Right ventricle myocardium inferior (tissue), 1 donor: ENCODE measurements at regions not wholly inside any gene's neighbourhood (a gene's known extent, or its start where the extent isn't known, plus 50 kb on each side); places are given as distances from the start of the nearest gene placed in this dataset.
"Not testable (repeated sequence)": the region's sequence is repeated elsewhere in the genome, so short reads cannot be mapped to it uniquely, and the experiment has no call there.

Source experiments
- ATAC-seq: fragments of 200-7000 bp; cut with Tn5 transposase; one replicate; pipeline ENCODE4 v1.9.1; 2020; ENCODE audit warnings: mild to moderate bottlenecking, moderate library complexity
- DNase-seq: peaks from one replicate; pipeline ENCODE4 v3.0.0; 2021; ENCODE audit errors: missing footprints
- intact Hi-C: fragments of 100-400 bp; cut with DNase I; formaldehyde crosslinking; loops from one replicate; pipeline ENCODE4 v1.11.0; 2022
- donor health status: DM: no; HTN: yes; CAD: no; lungs with severe emphysema.

GRCh38 chr18:10124071-10124470, 210.3 kb downstream of the VAPA start:
- no peak for ATAC-seq

GRCh38 chr18:10124557-10124956, 210.7 kb downstream of the VAPA start:
- ATAC-seq (no peak), DNase-seq (no peak)
- intact Hi-C loops = no loop called here

More at GRCh38 chr18:10124071-10124470, 210.3 kb downstream of the VAPA start:
- intact Hi-C loops = no loop called here
- DNase-seq = no peak

GRCh38 chr18:10124967-10125366, 211.2 kb downstream of the VAPA start:
- no peak for ATAC-seq
- intact Hi-C loops = loop anchor here (5.0 kb wide), 1 partner anchor 53 kb away; no protein-coding TSS in a partner anchor
- no peak for DNase-seq

GRCh38 chr18:10127729-10128128, 213.9 kb downstream of the VAPA start:
- ATAC-seq = no peak
- intact Hi-C loops = loop anchor here (5.0 kb wide), 1 partner anchor 55 kb away; no protein-coding TSS in a partner anchor
- DNase-seq = no peak

- intact Hi-C loops = loop anchor here (5.0 kb wide), 1 partner anchor 57 kb away; no protein-coding TSS in a partner anchor
- no peak for ATAC-seq
- DNase-seq = no peak
These were observed 215.2 kb downstream of the VAPA start for GRCh38 chr18:10128921-10129501.

- DNase-seq = no peak
- intact Hi-C loops = loop anchor here (10.0 kb wide), 1 partner anchor 116 kb away; no protein-coding TSS in a partner anchor
- no peak for ATAC-seq
These were observed 216.8 kb downstream of the VAPA start for GRCh38 chr18:10130606-10131005.

GRCh38 chr18:10131081-10131459, 217.3 kb downstream of the VAPA start:
- ATAC-seq (no peak), DNase-seq (no peak)
- intact Hi-C loops = loop anchor here (10.0 kb wide), 1 partner anchor 116 kb away; no protein-coding TSS in a partner anchor

GRCh38 chr18:10131460-10132395, 217.9 kb downstream of the VAPA start:
- peak; percentile 68 for ATAC-seq
- DNase-seq = no peak
- intact Hi-C loops = loop anchor here (10.0 kb wide), 1 partner anchor 117 kb away; no protein-coding TSS in a partner anchor

- ATAC-seq (no peak), DNase-seq (no peak)
- intact Hi-C loops = loop anchor here (10.0 kb wide), 1 partner anchor 119 kb away; no protein-coding TSS in a partner anchor
These were observed 219.7 kb downstream of the VAPA start for GRCh38 chr18:10133516-10133915.

GRCh38 chr18:10134204-10134603, 220.4 kb downstream of the VAPA start:
- no peak for DNase-seq
- intact Hi-C loops = loop anchor here (10.0 kb wide), 1 partner anchor 119 kb away; no protein-coding TSS in a partner anchor
- no peak for ATAC-seq

- not testable (repeated sequence) for DNase-seq, ATAC-seq
- intact Hi-C loops = loop anchor here (10.0 kb wide), 1 partner anchor 120 kb away; no protein-coding TSS in a partner anchor
These were observed 220.9 kb downstream of the VAPA start for GRCh38 chr18:10134749-10135148.

- intact Hi-C loops = loop anchor here (10.0 kb wide), 1 partner anchor 121 kb away; no protein-coding TSS in a partner anchor
- DNase-seq = no peak
- ATAC-seq = no peak
These were observed 221.6 kb downstream of the VAPA start for GRCh38 chr18:10135302-10135926.

- intact Hi-C loops = loop anchor here (10.0 kb wide), 1 partner anchor 124 kb away; no protein-coding TSS in a partner anchor
- no peak for DNase-seq
- ATAC-seq = no peak
These were observed 224.9 kb downstream of the VAPA start for GRCh38 chr18:10138719-10139118.

- DNase-seq (no peak), ATAC-seq (no peak)
- intact Hi-C loops = loop anchor here (10.0 kb wide), 2 partner anchors 85 to 125 kb away; no protein-coding TSS in a partner anchor
These were observed 226.1 kb downstream of the VAPA start for GRCh38 chr18:10139783-10140410.

- DNase-seq (no peak), ATAC-seq (no peak)
- intact Hi-C loops = loop anchor here (10.0 kb wide), 1 partner anchor 86 kb away; no protein-coding TSS in a partner anchor
These were observed 226.9 kb downstream of the VAPA start for GRCh38 chr18:10140461-10141282.

- ATAC-seq (peak; percentile 27), DNase-seq (no peak)
- intact Hi-C loops = loop anchor here (10.0 kb wide), 1 partner anchor 87 kb away; no protein-coding TSS in a partner anchor
These were observed 227.7 kb downstream of the VAPA start for GRCh38 chr18:10141559-10141958.

GRCh38 chr18:10142056-10142455, 228.2 kb downstream of the VAPA start:
- ATAC-seq (no peak), DNase-seq (no peak)
- intact Hi-C loops = loop anchor here (10.0 kb wide), 1 partner anchor 87 kb away; no protein-coding TSS in a partner anchor
